Nephron (organoid): ENCODE measurements at regions not wholly inside any gene's neighbourhood (a gene's known extent, or its start where the extent isn't known, plus 50 kb on each side); places are given as distances from the start of the nearest gene placed in this dataset.

Experiments used
- H3K27ac Mint-ChIP-seq, 3 experiments: 2 replicates each; pipeline ENCODE4 v1.8.0; 2020; ENCODE audit warnings: mixed read lengths in 3 of 3, mild to moderate bottlenecking in 2 of 3, moderate library complexity in 1 of 3
- H3K27me3 Mint-ChIP-seq: 2 replicates; pipeline ENCODE4 v1.8.0; 2021; ENCODE audit warnings: low read depth, mild to moderate bottlenecking, moderate library complexity, mixed read lengths
- H3K36me3 Mint-ChIP-seq: 2 replicates; pipeline ENCODE4 v1.8.0; 2020; ENCODE audit warnings: low read depth, mixed read lengths
- H3K4me1 Mint-ChIP-seq: 2 replicates; pipeline ENCODE4 v1.8.0; 2020; ENCODE audit warnings: mixed read lengths
- H3K4me3 Mint-ChIP-seq, 3 experiments: 2 replicates each; pipeline ENCODE4 v1.8.0; 2020; ENCODE audit warnings: mild to moderate bottlenecking in 3 of 3, mixed read lengths in 3 of 3, moderate library complexity in 2 of 3
- H3K9me3 Mint-ChIP-seq: 2 replicates; pipeline ENCODE4 v1.8.0; 2020; ENCODE audit warnings: mixed read lengths
- CTCF ChIP-seq, 3 experiments: fragments of 200-600 bp; sonication (generic); IDR thresholded peaks; one replicate each; pipeline ENCODE4 v1.5.0; 2021; ENCODE audit warnings: antibody characterized with exemption in 3 of 3; ENCODE audit not compliant: unreplicated experiment in 3 of 3

- H3K9me3 Mint-ChIP-seq, result peaks cover 8% of the 10 kb centered on the region
- no peak overlapping the region for H3K27ac Mint-ChIP-seq
- no peak overlapping the region for H3K4me3 Mint-ChIP-seq
- no peak for TF ChIP-seq CTCF (IDR thresholded peaks at IDR 0.05; ENCODE audit: unreplicated experiment in 3 of 3)
- H3K36me3 Mint-ChIP-seq, result no peaks in the 10 kb centered on the region
- peaks cover 8% of the 10 kb centered on the region for H3K4me1 Mint-ChIP-seq
- no peaks in the 10 kb centered on the region for H3K27me3 Mint-ChIP-seq
Measured at GRCh38 chr14:48936849-48937248, 649.3 kb downstream of the RPS29 start.

- Mint-ChIP-seq H3K9me3 (peaks cover 8% of the 10 kb centered on the region), H3K27me3 (no peaks in the 10 kb centered on the region)
Measured at GRCh38 chr14:48936362-48936761, 649.8 kb downstream of the RPS29 start.

GRCh38 chr14:48925184-48925583 lies 661.0 kb downstream of the RPS29 start:
- no peak overlapping the region for H3K27ac Mint-ChIP-seq
- H3K36me3 Mint-ChIP-seq, result no peaks in the 10 kb centered on the region
- no peaks in the 10 kb centered on the region for H3K27me3 Mint-ChIP-seq
- H3K4me1 Mint-ChIP-seq, result no peaks in the 10 kb centered on the region
- no peak overlapping the region for H3K4me3 Mint-ChIP-seq
- no peak for TF ChIP-seq CTCF (IDR thresholded peaks at IDR 0.05; ENCODE audit: unreplicated experiment in 3 of 3)
- H3K9me3 Mint-ChIP-seq, result no peaks in the 10 kb centered on the region

More at GRCh38 chr14:48936362-48936761, 649.8 kb downstream of the RPS29 start:
- Mint-ChIP-seq H3K36me3 (no peaks in the 10 kb centered on the region), H3K27ac (no peak overlapping the region), H3K4me3 (no peak overlapping the region), H3K4me1 (peaks cover 8% of the 10 kb centered on the region)
- TF ChIP-seq CTCF (IDR thresholded peaks at IDR 0.05; ENCODE audit: unreplicated experiment in 3 of 3), result no peak

GRCh38 chr14:48914921-48915320 lies 671.3 kb downstream of the RPS29 start:
- no peaks in the 10 kb centered on the region for H3K36me3 Mint-ChIP-seq
- H3K4me1 Mint-ChIP-seq, result no peaks in the 10 kb centered on the region
- no peaks in the 10 kb centered on the region for H3K27me3 Mint-ChIP-seq
- no peak for TF ChIP-seq CTCF (IDR thresholded peaks at IDR 0.05; ENCODE audit: unreplicated experiment in 3 of 3)
- peaks cover 19% of the 10 kb centered on the region for H3K9me3 Mint-ChIP-seq
- H3K4me3 Mint-ChIP-seq, result no peak overlapping the region
- H3K27ac Mint-ChIP-seq, result no peak overlapping the region

- Mint-ChIP-seq H3K9me3 (peaks cover 19% of the 10 kb centered on the region), H3K27ac (no peak overlapping the region), H3K27me3 (no peaks in the 10 kb centered on the region), H3K4me1 (no peaks in the 10 kb centered on the region), H3K36me3 (no peaks in the 10 kb centered on the region), H3K4me3 (no peak overlapping the region)
- TF ChIP-seq CTCF (IDR thresholded peaks at IDR 0.05; ENCODE audit: unreplicated experiment in 3 of 3), result no peak
Measured at GRCh38 chr14:48914382-48914781, 671.8 kb downstream of the RPS29 start.

- Mint-ChIP-seq H3K9me3 (no peaks in the 10 kb centered on the region), H3K4me3 (no peak overlapping the region)
Measured at GRCh38 chr14:48900565-48900964, 685.6 kb downstream of the RPS29 start.

More at GRCh38 chr14:48900565-48900964, 685.6 kb downstream of the RPS29 start:
- Mint-ChIP-seq H3K27me3 (no peaks in the 10 kb centered on the region), H3K4me1 (no peaks in the 10 kb centered on the region), H3K27ac (no peak overlapping the region), H3K36me3 (no peaks in the 10 kb centered on the region)
- TF ChIP-seq CTCF (IDR thresholded peaks at IDR 0.05; ENCODE audit: unreplicated experiment in 3 of 3), result no peak
